HepG2 (cell line): ENCODE measurements at regions not wholly inside any gene's neighbourhood (a gene's known extent, or its start where the extent isn't known, plus 50 kb on each side); places are given as distances from the start of the nearest gene placed in this dataset.

Source experiments
- ATAC-seq: fragments of 200-7000 bp; cut with Tn5 transposase; 3 replicates; pipeline ENCODE4 v1.9.1; 2020; ENCODE audit warnings: mild to moderate bottlenecking, moderate library complexity
- BruUV-seq: library from RNA; stranded (reverse); fragments of 400-500 nt; replicated peaks from 2 replicates; lab custom pipeline; 2021; lab: Mats Ljungman, UMichigan
- CTCF ChIA-PET: fragments of 300-600 bp; formaldehyde crosslinking; extraction: SDS; loops from one replicate; lab custom pipeline; 2021; ENCODE audit warnings: low total read pairs, inconsistent platforms, low intra/inter-chr PET ratio; lab: Yijun Ruan, JAX
- POLR2A ChIA-PET: fragments of 350-600 bp; sonication (Branson Sonifier 250); formaldehyde crosslinking; loops from one replicate; lab custom pipeline; 2020; ENCODE audit warnings: antibody characterized with exemption, inconsistent platforms; lab: Yijun Ruan, JAX
- DNase-seq: peaks from one replicate; pipeline ENCODE4 v3.0.0-alpha.2; 2015; ENCODE audit warnings: low spot score
- FAIRE-seq: peaks from 3 replicates; lab custom pipeline; 2011; peaks lifted over from hg19 to GRCh38; lab: Jason Lieb, UNC
- H2AFZ ChIP-seq: one replicate; pipeline ENCODE4 v1.6.1; 2011; ENCODE audit warnings: low read length, inconsistent platforms
- H3K27ac ChIP-seq: fragments of 300-600 bp; 3 replicates; pipeline ENCODE4 v1.8.0; 2011; ENCODE audit warnings: mixed run types, mild to moderate bottlenecking, mixed read lengths, low read length, inconsistent platforms; ENCODE audit not compliant: insufficient read depth; ENCODE audit errors: extremely low read length
- H3K27me3 ChIP-seq, 2 experiments: fragments of 200-600 bp in 1 of 2; 2 replicates in 1 of 2; 3 replicates in 1 of 2; pipeline versions ENCODE4 v1.6.0 to v1.8.0; 2011; ENCODE audit warnings: low read length in 2 of 2, mild to moderate bottlenecking in 2 of 2, moderate library complexity in 2 of 2, inconsistent platforms in 1 of 2; ENCODE audit not compliant: insufficient read depth in 2 of 2, control insufficient read depth in 1 of 2
- H3K36me3 ChIP-seq, 2 experiments: fragments of 200-600 bp in 1 of 2; replicated peaks in 1 of 2; 2 replicates in 1 of 2; 3 replicates in 1 of 2; pipeline versions ENCODE4 v1.5.1 to v1.8.0; 2011; ENCODE audit warnings: low read length in 2 of 2, inconsistent platforms in 1 of 2; ENCODE audit not compliant: insufficient read depth in 2 of 2, control insufficient read depth in 1 of 2
- H3K4me1 ChIP-seq: 2 replicates; pipeline ENCODE4 v1.5.1; 2012; ENCODE audit warnings: low read length, inconsistent platforms; ENCODE audit not compliant: insufficient read depth
- H3K4me2 ChIP-seq: 2 replicates; pipeline ENCODE4 v1.6.0; 2011; ENCODE audit warnings: low read depth, low read length, inconsistent platforms
- H3K4me3 ChIP-seq, 3 experiments: fragments of 200-600 bp in 1 of 3; sonication (generic), shearing (Covaris generic) in 1 of 3; replicated peaks in 1 of 3; 2 replicates each; pipeline ENCODE4 v1.5.1; 2011 to 2016; ENCODE audit warnings: low read length in 3 of 3, inconsistent platforms in 2 of 3, low read depth in 2 of 3, mild to moderate bottlenecking in 2 of 3, control low read depth in 1 of 3, mixed read lengths in 1 of 3; ENCODE audit not compliant: insufficient read depth in 1 of 3
- H3K79me2 ChIP-seq: one replicate; pipeline ENCODE4 v1.6.1; 2011; ENCODE audit warnings: low read length, inconsistent platforms; ENCODE audit not compliant: insufficient read depth
- H3K9ac ChIP-seq: 2 replicates; pipeline ENCODE4 v1.6.0; 2011; ENCODE audit warnings: mild to moderate bottlenecking, low read depth, low read length, inconsistent platforms; ENCODE audit not compliant: insufficient read depth
- H3K9me3 ChIP-seq: 2 replicates; pipeline ENCODE4 v1.5.1; 2012; ENCODE audit warnings: mild to moderate bottlenecking, low read length
- H4K20me1 ChIP-seq: 2 replicates; pipeline ENCODE4 v1.6.0; 2011; ENCODE audit warnings: inconsistent platforms, mild to moderate bottlenecking, low read length, moderate library complexity; ENCODE audit not compliant: insufficient read depth
- ARNT ChIP-seq: fragments of 450-650 bp; IDR thresholded peaks from 2 replicates; pipeline ENCODE4 v1.6.1; 2017
- HNRNPH1 ChIP-seq: fragments of 200-400 bp; formaldehyde crosslinking; optimal IDR thresholded peaks from 2 replicates; pipeline ENCODE3; 2017; ENCODE audit warnings: mild to moderate bottlenecking, low read depth, low read length
- HNRNPUL1 ChIP-seq: fragments of 200-400 bp; formaldehyde crosslinking; IDR thresholded peaks from 2 replicates; pipeline ENCODE4 v1.6.1; 2017; ENCODE audit warnings: low read depth, mild to moderate bottlenecking, low read length, moderate library complexity
- NR2F2 ChIP-seq: IDR thresholded peaks from 2 replicates; pipeline ENCODE4 v1.6.1; 2012; ENCODE audit warnings: low read depth, inconsistent platforms, borderline replicate concordance
- RARG ChIP-seq: sonication (generic); formaldehyde crosslinking; IDR thresholded peaks from 2 replicates; pipeline ENCODE4 v1.4.0; 2020; ENCODE audit warnings: low read depth, mild to moderate bottlenecking, missing genetic modification reagents
- TCF7L2 ChIP-seq: IDR thresholded peaks from 2 replicates; pipeline ENCODE4 v1.6.1; 2011; ENCODE audit warnings: mild to moderate bottlenecking, low read depth, low read length, moderate library complexity
- THAP11 ChIP-seq: IDR thresholded peaks from 2 replicates; pipeline ENCODE4 v1.6.1; 2016; ENCODE audit warnings: missing biosample characterization, missing genetic modification reagents
- TSC22D2 ChIP-seq: sonication (generic); formaldehyde crosslinking; IDR thresholded peaks from 2 replicates; pipeline ENCODE4 v1.5.1; 2020; ENCODE audit warnings: missing genetic modification reagents, mild to moderate bottlenecking, borderline replicate concordance
- ZBTB20 ChIP-seq: sonication (generic); formaldehyde crosslinking; IDR thresholded peaks from 2 replicates; pipeline ENCODE4 v1.8.1; 2023; ENCODE audit warnings: missing genetic modification reagents, low read depth, mild to moderate bottlenecking, borderline replicate concordance
- ZNF446 ChIP-seq: sonication (generic); formaldehyde crosslinking; IDR thresholded peaks from 2 replicates; pipeline ENCODE4 v1.5.0; 2020; ENCODE audit warnings: mild to moderate bottlenecking, missing genetic modification reagents
- ZNF660 ChIP-seq: sonication (generic); formaldehyde crosslinking; IDR thresholded peaks from 2 replicates; pipeline ENCODE4 v1.5.1; 2020; ENCODE audit warnings: mild to moderate bottlenecking, low read depth, missing genetic modification reagents, borderline replicate concordance
- ZNF75D ChIP-seq: sonication (generic); formaldehyde crosslinking; IDR thresholded peaks from 2 replicates; pipeline ENCODE4 v1.8.1; 2023; ENCODE audit warnings: missing genetic modification reagents, mild to moderate bottlenecking, borderline replicate concordance
- ZNF772 ChIP-seq: sonication (generic); formaldehyde crosslinking; IDR thresholded peaks from 2 replicates; pipeline ENCODE4 v1.5.0; 2020; ENCODE audit warnings: mild to moderate bottlenecking, missing genetic modification reagents
- ZNF792 ChIP-seq: IDR thresholded peaks from 2 replicates; pipeline ENCODE4 v1.6.1; 2016
- WGBS: methylation state at CpG from one replicate; pipeline ENCODE4 v1.1.6; 2017; ENCODE audit warnings: low lambda C conversion rate; 5-methylcytosine and 5-hydroxymethylcytosine counted together
- in situ Hi-C: cut with HindIII; loops from 2 replicates; pipeline ENCODE4 v1.10.0; 2017; ENCODE audit warnings: low pct_unique_long_range_greater_than_20kb; ENCODE audit not compliant: extremely low pct_ligation_motif_present
- intact Hi-C: fragments of 100-400 bp; cut with micrococcal nuclease; formaldehyde crosslinking; loops from one replicate; pipeline ENCODE4 v1.10.0; 2022; ENCODE audit not compliant: unreplicated experiment

- DNase-seq (no peak), ATAC-seq (no peak)
- no peaks in the 10 kb centered on the region for H4K20me1 ChIP-seq
- 53% methylated on average over 2 of the region's 2 CpGs for WGBS
- BruUV-seq: no TSS peak
- H3K36me3 ChIP-seq: no peaks in the 10 kb centered on the region
- no peak overlapping the region for H3K4me2 ChIP-seq
- intact Hi-C loops (no loop called here), in situ Hi-C loops (no loop called here)
- no peaks in the 10 kb centered on the region for H3K4me1 ChIP-seq
- CTCF ChIA-PET: no interaction called here
- no peak overlapping the region for H3K9ac ChIP-seq
- H3K9me3 ChIP-seq: no peaks in the 10 kb centered on the region
- no peak for TF ChIP-seq ZNF792 (CRISPR knock-in tag)
- TF ChIP-seq NR2F2: no peak
- no peak for TF ChIP-seq RARG (CRISPR knock-in tag)
- TF ChIP-seq ZBTB20 (CRISPR knock-in tag): no peak
- TF ChIP-seq THAP11 (CRISPR knock-in tag): no peak
- TF ChIP-seq ZNF446: no peak
- TF ChIP-seq ZNF75D: no peak
- TF ChIP-seq HNRNPUL1: no peak
- no peak for TF ChIP-seq TCF7L2
- no peak for TF ChIP-seq HNRNPH1
- no peak for TF ChIP-seq ZNF660
- no peak for TF ChIP-seq ZNF772 (CRISPR knock-in tag)
- TF ChIP-seq ARNT: no peak
- no peak for TF ChIP-seq TSC22D2 (CRISPR knock-in tag)
- TF ChIP-seq, all 625 proteins: peak for 0
- FAIRE-seq: no peak
- POLR2A ChIA-PET: no interaction called here
- H3K27ac ChIP-seq: no peak overlapping the region
- H3K79me2 ChIP-seq: no peaks in the 10 kb centered on the region
- H3K27me3 ChIP-seq: no peaks in the 10 kb centered on the region
- no peak overlapping the region for H2AFZ ChIP-seq
- no peak overlapping the region for H3K4me3 ChIP-seq
Observed at GRCh38 chr3:82561784-82562183, 800.3 kb upstream of the GBE1 start.
